RWPE1 (cell line): ENCODE measurements at regions not wholly inside any gene's neighbourhood (a gene's known extent, or its start where the extent isn't known, plus 50 kb on each side); places are given as distances from the start of the nearest gene placed in this dataset.

Source experiments
- CTCF ChIA-PET: fragments of 350-600 bp; sonication (Branson Sonifier 250); formaldehyde crosslinking; extraction: SDS; loops from one replicate; lab custom pipeline; 2021; lab: Yijun Ruan, JAX
- POLR2A ChIA-PET: fragments of 400-600 bp; formaldehyde crosslinking; extraction: SDS; loops from one replicate; lab custom pipeline; 2020; ENCODE audit warnings: antibody characterized with exemption; ENCODE audit not compliant: low non-redundant PET; lab: Yijun Ruan, JAX
- DNase-seq: peaks from one replicate; pipeline ENCODE4 v3.0.0; 2012; ENCODE audit warnings: low spot score
- H3K27ac ChIP-seq: fragments of 450-650 bp; 2 replicates; pipeline ENCODE4 v1.5.1; 2017
- CTCF ChIP-seq: fragments of 450-650 bp; conservative IDR thresholded peaks from 2 replicates; pipeline ENCODE4 v1.5.1; 2017; ENCODE audit warnings: low read depth, mild to moderate bottlenecking

GRCh38 chr2:100666996-100667395 lies 104.2 kb downstream of the PDCL3 start:
- ChIA-PET CTCF (no interaction called here), POLR2A (no interaction called here)
- H3K27ac ChIP-seq: no peak overlapping the region
- no peak for DNase-seq
- no peak for TF ChIP-seq CTCF

- CTCF ChIA-PET: interaction anchor here (0.6 kb wide), 1 partner anchor 142 kb away, joined by 4 read pairs; no protein-coding TSS in a partner anchor
- DNase-seq: no peak
- POLR2A ChIA-PET: no interaction called here
- H3K27ac ChIP-seq: no peak overlapping the region
- no peak for TF ChIP-seq CTCF
These were observed 105.0 kb downstream of the PDCL3 start for GRCh38 chr2:100667801-100668200.

- ChIA-PET CTCF (no interaction called here), POLR2A (no interaction called here)
- TF ChIP-seq CTCF: no peak
- no peak overlapping the region for H3K27ac ChIP-seq
- DNase-seq: no peak
These were observed 107.4 kb downstream of the PDCL3 start for GRCh38 chr2:100670232-100670631.

GRCh38 chr2:100673115-100673514 lies 110.3 kb downstream of the PDCL3 start:
- ChIA-PET POLR2A (no interaction called here), CTCF (no interaction called here)
- DNase-seq: no peak

GRCh38 chr2:100673691-100674485 lies 111.1 kb downstream of the PDCL3 start:
- ChIA-PET CTCF (interaction anchor here (0.6 to 0.7 kb wide), 3 partner anchors 9 to 175 kb away, joined by 3 to 4 read pairs (median 3); no protein-coding TSS in a partner anchor), POLR2A (no interaction called here)
- DNase-seq: no peak
- no peak overlapping the region for H3K27ac ChIP-seq
- no peak for TF ChIP-seq CTCF

More at GRCh38 chr2:100673115-100673514, 110.3 kb downstream of the PDCL3 start:
- H3K27ac ChIP-seq: no peak overlapping the region
- no peak for TF ChIP-seq CTCF

GRCh38 chr2:100674666-100675065 lies 111.9 kb downstream of the PDCL3 start:
- no peak for TF ChIP-seq CTCF
- no peak overlapping the region for H3K27ac ChIP-seq
- ChIA-PET POLR2A (no interaction called here), CTCF (interaction anchor here (0.6 to 0.7 kb wide), 2 partner anchors 10 to 18 kb away, joined by 3 read pairs; no protein-coding TSS in a partner anchor)
- DNase-seq: no peak
